Subcutaneous abdominal adipose tissue (tissue), 5 donors: ENCODE measurements at regions not wholly inside any gene's neighbourhood (a gene's known extent, or its start where the extent isn't known, plus 50 kb on each side); places are given as distances from the start of the nearest gene placed in this dataset.

Experiments
- H3K27ac ChIP-seq: one replicate; pipeline ENCODE4 v1.7.0; 2013; ENCODE audit warnings: low read depth, mild to moderate bottlenecking, inconsistent platforms, low read length, moderate library complexity
- H3K27me3 ChIP-seq, 5 donors: one replicate each; pipeline ENCODE4 v1.7.0; 2013; ENCODE audit warnings: low read length in 5 of 5, inconsistent platforms in 1 of 5; ENCODE audit not compliant: control insufficient read depth in 5 of 5, insufficient read depth in 4 of 5
- H3K36me3 ChIP-seq, 5 donors: one replicate each; pipeline ENCODE4 v1.7.0; 2013; ENCODE audit warnings: low read length in 5 of 5; ENCODE audit not compliant: control insufficient read depth in 5 of 5, insufficient read depth in 5 of 5
- H3K4me1 ChIP-seq, 5 donors: one replicate each; pipeline ENCODE4 v1.7.0; 2013; ENCODE audit warnings: low read length in 5 of 5, mild to moderate bottlenecking in 3 of 5, moderate library complexity in 1 of 5; ENCODE audit not compliant: control insufficient read depth in 5 of 5, insufficient read depth in 5 of 5
- H3K4me3 ChIP-seq, 5 donors: one replicate each; pipeline ENCODE4 v1.7.0; 2013; ENCODE audit warnings: low read length in 5 of 5, low read depth in 1 of 5
- H3K9ac ChIP-seq, 5 donors: one replicate each; pipeline ENCODE4 v1.7.0; 2013; ENCODE audit warnings: low read length in 5 of 5, mild to moderate bottlenecking in 4 of 5, moderate library complexity in 3 of 5
- H3K9me3 ChIP-seq, 5 donors: one replicate each; pipeline ENCODE4 v1.7.0; 2013; ENCODE audit warnings: low read length in 5 of 5; ENCODE audit not compliant: control insufficient read depth in 5 of 5
- donor health status: healthy.
- donor health status: healthy.
- donor health status: healthy.
- donor health status: healthy.
- donor health status: healthy.

- H3K27me3 ChIP-seq = no peaks in the 10 kb centered on the region
- H3K9me3 ChIP-seq = no peaks in the 10 kb centered on the region
- no peak overlapping the region for H3K9ac ChIP-seq
- peaks cover 0 to 15% (median 6%) of the 10 kb centered on the region in 5 donors for H3K4me1 ChIP-seq
- H3K27ac ChIP-seq = no peak overlapping the region
- no peak overlapping the region for H3K4me3 ChIP-seq
- H3K36me3 ChIP-seq = no peaks in the 10 kb centered on the region
Measured at GRCh38 chr3:157922614-157923013, 183.6 kb downstream of the SHOX2 start.

DNA sequence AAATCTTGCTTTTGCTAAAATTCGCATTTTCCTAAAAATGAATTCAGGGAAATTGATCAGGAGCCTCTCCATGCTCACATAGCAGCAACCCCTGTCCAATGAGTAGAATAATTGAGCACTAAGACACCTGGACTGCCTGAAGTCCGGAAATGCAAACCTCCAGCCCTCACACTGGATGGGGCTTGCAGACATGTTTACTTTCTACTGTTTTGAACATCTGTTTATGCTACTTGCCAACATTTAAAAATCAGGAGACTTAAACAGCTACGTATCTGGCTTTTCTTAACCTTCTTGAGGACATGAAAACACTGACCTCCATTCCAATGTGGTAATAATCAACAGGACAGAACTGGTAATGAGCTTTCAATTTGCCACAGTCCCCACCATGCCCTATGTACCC lies 184.4 kb downstream of the SHOX2 start:
- Histone ChIP-seq H3K4me3 (no peak overlapping the region), H3K9ac (no peak overlapping the region), H3K4me1 (peaks cover 0 to 16% (median 6%) of the 10 kb centered on the region in 5 donors), H3K36me3 (no peaks in the 10 kb centered on the region), H3K27ac (no peak overlapping the region), H3K27me3 (no peaks in the 10 kb centered on the region), H3K9me3 (no peaks in the 10 kb centered on the region)

- Histone ChIP-seq H3K4me1 (peaks cover 0 to 16% (median 6%) of the 10 kb centered on the region in 5 donors), H3K36me3 (no peaks in the 10 kb centered on the region), H3K9me3 (no peaks in the 10 kb centered on the region), H3K27ac (no peak overlapping the region), H3K9ac (no peak overlapping the region), H3K4me3 (peak overlapping the region in 2 of 5 donors; percentile 19 to 35), H3K27me3 (no peaks in the 10 kb centered on the region)
Measured at GRCh38 chr3:157920822-157921700, 185.2 kb downstream of the SHOX2 start.

GRCh38 chr3:157919319-157919887 lies 186.8 kb downstream of the SHOX2 start:
- Histone ChIP-seq H3K4me3 (no peak overlapping the region), H3K27me3 (no peaks in the 10 kb centered on the region), H3K27ac (no peak overlapping the region), H3K4me1 (peaks cover 0 to 19% (median 7%) of the 10 kb centered on the region in 5 donors), H3K9me3 (no peaks in the 10 kb centered on the region), H3K9ac (no peak overlapping the region), H3K36me3 (no peaks in the 10 kb centered on the region)

DNA sequence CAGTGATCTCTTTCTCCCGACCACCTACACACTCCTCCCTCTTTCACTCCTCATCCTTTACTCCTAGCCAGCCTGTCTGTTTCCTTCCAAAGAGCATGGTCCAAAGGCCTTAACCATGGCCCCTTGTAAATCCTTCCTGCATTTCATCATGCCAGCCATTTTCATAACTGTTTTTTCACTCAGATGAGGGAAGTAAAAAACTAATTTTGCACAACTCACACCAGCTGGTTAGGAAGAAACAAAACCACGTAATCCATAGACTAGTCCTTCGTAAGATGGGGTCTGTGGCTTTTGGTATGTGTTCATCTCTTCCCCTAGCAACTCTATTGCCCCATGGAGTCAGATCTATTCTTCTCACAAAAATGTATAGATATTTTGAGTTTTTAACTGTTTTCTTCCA lies 187.8 kb downstream of the SHOX2 start:
- H3K27ac ChIP-seq = no peak overlapping the region
- H3K9ac ChIP-seq = no peak overlapping the region
- H3K36me3 ChIP-seq = no peaks in the 10 kb centered on the region
- H3K4me3 ChIP-seq = no peak overlapping the region
- H3K4me1 ChIP-seq = peaks cover 0 to 27% (median 13%) of the 10 kb centered on the region in 5 donors
- no peaks in the 10 kb centered on the region for H3K27me3 ChIP-seq
- no peaks in the 10 kb centered on the region for H3K9me3 ChIP-seq

- no peaks in the 10 kb centered on the region for H3K27me3 ChIP-seq
- peaks cover 0 to 26% (median 13%) of the 10 kb centered on the region in 5 donors for H3K4me1 ChIP-seq
- H3K9me3 ChIP-seq = no peaks in the 10 kb centered on the region
- no peak overlapping the region for H3K4me3 ChIP-seq
- no peak overlapping the region for H3K27ac ChIP-seq
- H3K36me3 ChIP-seq = no peaks in the 10 kb centered on the region
- no peak overlapping the region for H3K9ac ChIP-seq
Measured at GRCh38 chr3:157916672-157917071, 189.5 kb downstream of the SHOX2 start.

- H3K36me3 ChIP-seq = no peaks in the 10 kb centered on the region
- H3K27ac ChIP-seq = no peak overlapping the region
- peaks cover 0 to 16% (median 7%) of the 10 kb centered on the region in 5 donors for H3K4me1 ChIP-seq
- no peaks in the 10 kb centered on the region for H3K9me3 ChIP-seq
- H3K4me3 ChIP-seq = no peak overlapping the region
- no peak overlapping the region for H3K9ac ChIP-seq
- H3K27me3 ChIP-seq = no peaks in the 10 kb centered on the region
Measured at GRCh38 chr3:157914882-157915281, 191.3 kb downstream of the SHOX2 start.

DNA sequence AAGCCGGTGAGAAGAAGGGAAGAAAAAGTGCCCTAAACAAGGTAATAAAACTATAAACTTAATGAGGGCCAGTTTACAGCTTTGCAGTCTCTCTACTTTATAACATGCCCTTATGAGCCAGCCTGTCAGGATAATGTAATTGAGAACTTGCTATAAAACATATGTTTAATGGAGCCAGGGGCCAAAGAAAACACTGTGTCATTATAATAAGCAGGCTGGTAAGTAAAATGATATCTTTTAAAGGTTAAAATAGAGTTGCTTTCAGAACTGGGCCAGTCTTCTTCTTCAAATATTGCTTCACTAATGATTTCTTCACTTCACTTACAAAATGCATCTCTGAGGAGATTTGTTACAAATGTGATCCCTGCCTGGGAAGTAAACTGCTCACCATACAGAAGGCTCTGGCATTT lies 192.5 kb downstream of the SHOX2 start:
- H3K4me1 ChIP-seq = peaks cover 0 to 16% (median 7%) of the 10 kb centered on the region in 5 donors
- H3K27me3 ChIP-seq = no peaks in the 10 kb centered on the region
- H3K9me3 ChIP-seq = no peaks in the 10 kb centered on the region
- no peak overlapping the region for H3K9ac ChIP-seq
- no peaks in the 10 kb centered on the region for H3K36me3 ChIP-seq
- H3K27ac ChIP-seq = peak overlapping the region; percentile 25
- no peak overlapping the region for H3K4me3 ChIP-seq

DNA sequence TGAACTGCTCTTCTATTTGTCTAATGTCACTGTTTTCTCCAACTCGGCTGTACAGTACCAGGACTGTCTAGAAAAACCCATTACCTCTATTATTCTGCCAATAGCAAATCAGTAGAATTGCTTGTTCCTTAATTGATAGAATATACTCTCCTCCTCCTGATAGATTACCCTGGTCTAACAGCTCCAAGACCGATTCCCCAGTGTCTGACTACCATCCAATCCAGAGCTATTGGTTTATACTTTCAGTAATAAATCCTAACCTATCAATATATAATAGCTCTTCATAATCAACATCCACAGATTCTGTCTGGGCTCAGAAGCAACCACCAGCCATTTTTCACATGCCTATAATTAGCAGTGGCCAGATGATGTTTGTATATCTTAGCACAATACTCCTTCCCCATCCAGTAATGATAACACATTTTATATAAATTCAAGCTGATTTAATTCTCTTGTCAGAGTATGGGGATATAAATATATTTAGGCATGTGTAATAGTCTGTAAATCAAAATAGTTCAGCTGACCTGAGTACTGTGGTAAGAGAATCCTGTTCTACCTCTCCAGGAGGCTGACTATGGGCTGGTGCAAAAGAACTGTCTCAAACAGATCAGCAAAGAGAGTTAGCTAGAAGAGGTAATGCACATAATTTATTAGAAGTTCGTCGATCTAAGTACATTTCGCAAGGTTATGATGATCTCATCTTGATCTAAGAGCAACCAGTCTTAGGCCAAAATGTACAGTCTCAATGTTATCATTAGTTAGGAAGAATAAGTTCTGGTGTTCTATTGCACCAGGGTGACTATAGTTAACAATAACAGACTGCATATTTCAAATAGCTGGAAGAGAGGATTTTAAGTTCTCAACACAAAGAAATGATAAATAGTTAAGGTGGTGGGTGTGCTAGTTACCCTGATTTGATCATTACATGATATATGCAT lies 193.4 kb downstream of the SHOX2 start:
- no peaks in the 10 kb centered on the region for H3K9me3 ChIP-seq
- H3K9ac ChIP-seq = no peak overlapping the region
- peak overlapping the region; percentile 25 for H3K27ac ChIP-seq
- no peak overlapping the region for H3K4me3 ChIP-seq
- H3K4me1 ChIP-seq = peaks cover 0 to 16% (median 7%) of the 10 kb centered on the region in 5 donors
- H3K27me3 ChIP-seq = no peaks in the 10 kb centered on the region
- H3K36me3 ChIP-seq = no peaks in the 10 kb centered on the region
